Uterus (tissue), 2 donors: ENCODE measurements at regions not wholly inside any gene's neighbourhood (a gene's known extent, or its start where the extent isn't known, plus 50 kb on each side); places are given as distances from the start of the nearest gene placed in this dataset.

Experiments
- CTCF ChIP-seq, 4 experiments: fragments of 200-600 bp in 2 of 4; fragments of 450-650 bp in 2 of 4; sonication (generic) in 2 of 4; IDR thresholded peaks; one replicate each; pipeline ENCODE4 v1.5.1; 2016 to 2019; ENCODE audit warnings: antibody characterized with exemption in 4 of 4, mild to moderate bottlenecking in 2 of 4, moderate library complexity in 1 of 4
- POLR2A ChIP-seq, 2 donors: fragments of 450-650 bp; IDR thresholded peaks; one replicate each; pipeline ENCODE4 v1.6.1; 2016; ENCODE audit warnings: antibody characterized with exemption in 2 of 2, mild to moderate bottlenecking in 1 of 2, moderate library complexity in 1 of 2

- TF ChIP-seq CTCF (IDR thresholded peaks at IDR 0.05) (no peak), POLR2A (IDR thresholded peaks at IDR 0.05) (no peak)
Measured at GRCh38 chr2:116987447-116987846, 827.0 kb upstream of the DDX18 start.
